Calu3 (cell line): ENCODE measurements at regions not wholly inside any gene's neighbourhood (a gene's known extent, or its start where the extent isn't known, plus 50 kb on each side); places are given as distances from the start of the nearest gene placed in this dataset.

Source experiments
- BruUV-seq: library from RNA; stranded (reverse); fragments of 400-500 nt; replicated peaks from 2 replicates; lab custom pipeline; 2021; lab: Mats Ljungman, UMichigan
- CTCF ChIA-PET: fragments of 300-600 bp; sonication (Branson Sonifier 250); formaldehyde crosslinking; loops from one replicate; lab custom pipeline; 2022; ENCODE audit warnings: antibody characterized with exemption; lab: Charles Lee
- DNase-seq: peaks from one replicate; pipeline ENCODE4 v3.0.0; 2022
- H3K27ac Mint-ChIP-seq: one replicate; pipeline ENCODE4 v1.8.0; 2022; ENCODE audit warnings: mixed read lengths; ENCODE audit not compliant: unreplicated experiment
- H3K27me3 Mint-ChIP-seq: one replicate; pipeline ENCODE4 v1.8.0; 2022; ENCODE audit warnings: mixed read lengths; ENCODE audit not compliant: unreplicated experiment
- H3K36me3 Mint-ChIP-seq: one replicate; pipeline ENCODE4 v1.8.0; 2022; ENCODE audit warnings: mild to moderate bottlenecking, moderate library complexity, mixed read lengths; ENCODE audit not compliant: insufficient read depth, unreplicated experiment
- H3K4me1 Mint-ChIP-seq: one replicate; pipeline ENCODE4 v1.8.0; 2022; ENCODE audit warnings: mild to moderate bottlenecking, low read depth, mixed read lengths; ENCODE audit not compliant: unreplicated experiment
- H3K4me3 Mint-ChIP-seq: one replicate; pipeline ENCODE4 v1.8.0; 2022; ENCODE audit warnings: mild to moderate bottlenecking, low read depth, moderate library complexity, mixed read lengths; ENCODE audit not compliant: unreplicated experiment
- H3K9me3 Mint-ChIP-seq: one replicate; pipeline ENCODE4 v1.8.0; 2022; ENCODE audit warnings: low read depth, mixed read lengths; ENCODE audit not compliant: unreplicated experiment
- CTCF ChIP-seq: fragments of 200-600 bp; IDR thresholded peaks from one replicate; pipeline ENCODE4 v1.8.0; 2022; ENCODE audit warnings: antibody characterized with exemption; ENCODE audit not compliant: unreplicated experiment
- intact Hi-C: fragments of 100-400 bp; cut with micrococcal nuclease; formaldehyde crosslinking; loops from one replicate; pipeline ENCODE4 v1.10.0; 2022; ENCODE audit not compliant: unreplicated experiment

- Mint-ChIP-seq H3K9me3 (peaks cover 3% of the 10 kb centered on the region), H3K36me3 (no peaks in the 10 kb centered on the region), H3K4me3 (no peak overlapping the region), H3K27me3 (no peaks in the 10 kb centered on the region), H3K27ac (no peak overlapping the region), H3K4me1 (no peaks in the 10 kb centered on the region)
- intact Hi-C loops: no loop called here
- BruUV-seq: no TSS peak
- TF ChIP-seq CTCF: no peak
- CTCF ChIA-PET: no interaction called here
- no peak for DNase-seq
These were observed 284.1 kb downstream of the BTG1 start for GRCh38 chr12:91861554-91861953.

GRCh38 chr12:91859347-91859746 lies 286.3 kb downstream of the BTG1 start:
- H3K27ac Mint-ChIP-seq: no peak overlapping the region
- no peaks in the 10 kb centered on the region for H3K36me3 Mint-ChIP-seq
- CTCF ChIA-PET: no interaction called here
- no peaks in the 10 kb centered on the region for H3K4me1 Mint-ChIP-seq
- no TSS peak for BruUV-seq
- no peaks in the 10 kb centered on the region for H3K27me3 Mint-ChIP-seq
- no peak overlapping the region for H3K4me3 Mint-ChIP-seq
- no peak for TF ChIP-seq CTCF
- intact Hi-C loops: no loop called here
- H3K9me3 Mint-ChIP-seq: no peaks in the 10 kb centered on the region
- no peak for DNase-seq

GRCh38 chr12:91857813-91858542 lies 287.7 kb downstream of the BTG1 start:
- Mint-ChIP-seq H3K9me3 (no peaks in the 10 kb centered on the region), H3K27ac (no peak overlapping the region), H3K36me3 (no peaks in the 10 kb centered on the region), H3K4me1 (no peaks in the 10 kb centered on the region), H3K4me3 (no peak overlapping the region), H3K27me3 (no peaks in the 10 kb centered on the region)
- intact Hi-C loops: no loop called here
- BruUV-seq: no TSS peak
- CTCF ChIA-PET: interaction anchor here (0.7 kb wide), 1 partner anchor 192 kb away, joined by 3 read pairs; no protein-coding TSS in a partner anchor
- no peak for DNase-seq
- TF ChIP-seq CTCF: no peak

GRCh38 chr12:91854725-91855124 lies 290.9 kb downstream of the BTG1 start:
- CTCF ChIA-PET: no interaction called here
- no peak overlapping the region for H3K4me3 Mint-ChIP-seq
- intact Hi-C loops: no loop called here
- no peaks in the 10 kb centered on the region for H3K27me3 Mint-ChIP-seq
- no peak overlapping the region for H3K27ac Mint-ChIP-seq
- H3K36me3 Mint-ChIP-seq: no peaks in the 10 kb centered on the region
- BruUV-seq: no TSS peak
- TF ChIP-seq CTCF: no peak
- no peaks in the 10 kb centered on the region for H3K9me3 Mint-ChIP-seq
- no peak for DNase-seq
- H3K4me1 Mint-ChIP-seq: no peaks in the 10 kb centered on the region
